NCI-H1694 treated with DMSO at 0.1 percent for 48 hours (cell line): ENCODE measurements at regions not wholly inside any gene's neighbourhood (a gene's known extent, or its start where the extent isn't known, plus 50 kb on each side); places are given as distances from the start of the nearest gene placed in this dataset.
"Not testable (repeated sequence)": the region's sequence is repeated elsewhere in the genome, so short reads cannot be mapped to it uniquely, and the experiment has no call there.

Experiments
- DNase-seq: peaks from one replicate; lab custom pipeline; 2025; lab: John Stamatoyannopoulos, UW

- DNase-seq = no peak
These were observed 385.9 kb upstream of the CHD1 start for GRCh38 chr5:99314721-99315120.

- DNase-seq = no peak
These were observed 379.3 kb upstream of the CHD1 start for GRCh38 chr5:99308131-99308530.

- no peak for DNase-seq
These were observed 376.3 kb upstream of the CHD1 start for GRCh38 chr5:99305045-99305580.

DNA sequence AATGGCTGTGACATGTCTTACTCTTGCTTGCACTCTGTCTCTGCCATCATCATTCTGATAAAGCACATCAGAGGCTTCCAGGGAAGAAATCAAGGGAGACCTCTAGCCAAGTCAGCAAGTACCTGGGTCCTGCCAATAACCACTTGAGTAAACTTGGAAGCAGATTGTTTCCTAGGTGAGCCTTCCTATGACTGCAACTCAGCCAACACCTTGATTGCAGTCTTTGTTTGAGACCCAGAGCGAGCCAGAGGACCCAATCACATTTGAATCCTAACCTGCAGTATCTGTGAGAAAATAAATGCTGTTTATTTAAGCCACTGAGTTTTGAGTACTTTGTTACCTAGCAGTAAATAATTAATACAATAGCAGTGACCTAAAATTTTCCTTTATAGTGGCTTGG lies 356.8 kb upstream of the CHD1 start:
- no peak for DNase-seq

GRCh38 chr5:99275128-99275527 lies 346.3 kb upstream of the CHD1 start:
- DNase-seq = no peak

GRCh38 chr5:99272576-99272975 lies 343.8 kb upstream of the CHD1 start:
- DNase-seq = peak; percentile 16

- no peak for DNase-seq
These were observed 330.0 kb upstream of the CHD1 start for GRCh38 chr5:99258819-99259218.

DNA sequence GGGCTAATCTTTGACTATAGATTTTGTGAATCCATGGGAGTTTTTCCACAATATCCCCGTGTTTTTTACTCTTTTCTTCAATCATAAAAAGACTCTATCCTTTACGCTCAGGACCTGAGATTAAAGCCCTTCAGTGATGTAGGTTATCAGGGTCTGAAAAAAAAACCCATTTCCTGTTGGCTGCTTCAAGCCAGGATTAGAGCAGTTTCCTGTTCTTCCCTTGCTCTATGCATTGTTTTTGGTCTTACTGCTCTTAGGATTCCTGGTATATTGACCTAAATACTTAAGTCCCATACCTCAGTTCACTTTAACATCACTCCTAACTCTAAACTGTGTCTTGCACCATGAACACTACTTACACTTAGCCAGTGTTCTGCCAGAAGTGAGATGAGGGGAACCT lies 319.3 kb upstream of the CHD1 start:
- no peak for DNase-seq

DNA sequence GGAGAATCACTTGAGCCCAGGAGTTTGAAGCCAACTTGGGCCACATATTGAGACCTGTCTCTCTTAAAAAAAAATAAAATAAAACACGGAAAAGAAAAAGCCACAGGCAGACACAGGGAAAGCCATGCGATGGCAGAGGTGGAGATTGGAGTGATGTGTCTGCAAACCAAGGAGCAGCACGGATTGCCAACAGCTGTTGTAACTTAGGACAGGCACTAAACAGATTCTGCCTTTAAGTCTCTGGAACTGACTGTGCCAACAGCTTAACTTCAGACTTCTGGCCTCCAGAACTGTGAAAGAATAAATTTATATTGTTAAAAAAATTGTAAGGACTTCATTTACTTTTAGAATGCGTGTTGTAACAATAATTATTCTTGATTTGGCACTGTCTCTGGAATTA lies 318.5 kb upstream of the CHD1 start:
- DNase-seq = no peak

DNA sequence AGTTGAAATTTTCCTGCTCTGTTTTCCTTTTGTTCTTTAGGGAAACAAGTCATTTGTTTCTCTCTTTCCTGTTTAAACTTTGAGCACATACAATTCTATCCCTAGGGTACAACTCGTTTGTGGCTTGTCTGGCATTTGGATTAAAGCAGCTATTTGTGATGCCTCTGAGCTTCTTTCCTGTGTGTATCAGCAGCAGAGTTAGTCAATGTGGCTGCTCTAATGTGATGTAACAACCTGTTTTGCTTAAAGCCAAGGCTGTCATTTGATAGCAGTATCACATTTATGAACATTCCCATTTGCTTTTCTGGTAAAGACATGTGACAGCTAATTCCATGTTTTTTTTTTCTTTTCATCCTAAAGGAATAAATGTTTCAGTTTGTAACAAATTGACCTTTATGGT lies 314.3 kb upstream of the CHD1 start:
- DNase-seq = no peak

DNA sequence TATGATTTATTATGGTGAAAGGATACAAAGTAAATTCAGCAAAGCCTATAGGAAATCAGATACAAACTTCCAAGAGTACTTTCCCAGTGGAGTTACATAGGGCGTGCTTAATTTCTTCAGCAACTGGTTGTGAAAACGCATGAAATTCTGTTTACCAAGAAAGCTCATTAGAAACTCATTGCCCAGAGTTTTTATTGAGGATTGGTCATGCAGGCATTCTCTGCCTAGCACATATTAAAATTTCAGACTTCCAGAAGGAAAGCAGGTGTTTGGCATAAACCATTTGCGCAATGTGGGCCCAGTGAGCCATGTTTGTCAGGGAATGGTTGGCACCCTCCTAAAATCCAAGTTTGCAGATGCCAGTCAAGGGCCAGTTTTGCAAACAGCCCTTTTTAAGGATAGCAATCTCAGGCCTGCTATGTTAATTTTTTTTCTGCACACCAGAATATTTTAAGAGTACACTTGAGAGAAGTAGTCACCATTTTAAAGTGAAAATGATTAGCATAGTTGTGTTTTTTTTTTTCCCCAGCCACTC lies 311.1 kb upstream of the CHD1 start:
- no peak for DNase-seq

- DNase-seq = no peak
These were observed 262.5 kb upstream of the CHD1 start for GRCh38 chr5:99191206-99191745.

- DNase-seq = no peak
These were observed 258.8 kb upstream of the CHD1 start for GRCh38 chr5:99187611-99188010.

- no peak for DNase-seq
These were observed 250.4 kb upstream of the CHD1 start for GRCh38 chr5:99179206-99179605.

GRCh38 chr5:99177796-99178195 lies 249.0 kb upstream of the CHD1 start:
- DNase-seq = no peak

DNA sequence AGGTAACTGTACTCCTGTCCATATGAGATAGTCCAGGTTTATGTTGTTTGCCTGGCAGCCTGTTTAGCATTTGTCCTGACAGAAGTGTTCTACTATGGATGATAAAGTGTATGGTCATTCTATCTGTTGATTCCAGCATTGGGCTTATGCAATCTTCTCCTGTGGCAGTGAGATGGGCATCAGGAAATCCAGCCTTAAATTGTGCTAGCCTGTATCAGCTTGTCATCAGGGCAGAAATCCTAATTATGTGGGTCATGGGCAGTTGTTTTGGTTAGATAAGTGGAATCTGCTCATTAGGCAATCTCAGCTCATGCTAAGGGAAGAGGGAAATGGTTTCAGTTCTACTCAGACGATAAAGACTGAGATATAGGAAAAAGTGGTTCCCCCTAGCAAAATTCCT lies 247.4 kb upstream of the CHD1 start:
- DNase-seq = no peak

DNA sequence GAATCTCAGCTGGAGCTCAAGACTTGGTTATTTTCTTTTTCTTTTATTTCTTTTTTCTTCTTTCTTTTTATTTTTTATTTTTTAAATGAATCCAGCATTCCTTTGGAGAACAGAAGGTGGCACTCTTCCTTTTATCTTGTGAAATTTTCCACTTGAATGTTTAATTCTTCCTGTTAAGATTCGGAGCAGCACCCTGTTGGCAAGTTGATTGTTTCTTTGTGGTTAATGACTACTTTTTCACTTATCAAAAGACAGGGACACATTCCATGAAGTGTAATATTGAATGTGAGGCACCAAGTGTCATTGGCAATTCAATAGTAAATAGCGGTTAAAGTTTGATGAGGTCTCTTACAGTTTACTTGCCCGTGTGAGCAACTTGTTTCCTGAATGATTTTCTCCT lies 240.5 kb upstream of the CHD1 start:
- DNase-seq = no peak

DNA sequence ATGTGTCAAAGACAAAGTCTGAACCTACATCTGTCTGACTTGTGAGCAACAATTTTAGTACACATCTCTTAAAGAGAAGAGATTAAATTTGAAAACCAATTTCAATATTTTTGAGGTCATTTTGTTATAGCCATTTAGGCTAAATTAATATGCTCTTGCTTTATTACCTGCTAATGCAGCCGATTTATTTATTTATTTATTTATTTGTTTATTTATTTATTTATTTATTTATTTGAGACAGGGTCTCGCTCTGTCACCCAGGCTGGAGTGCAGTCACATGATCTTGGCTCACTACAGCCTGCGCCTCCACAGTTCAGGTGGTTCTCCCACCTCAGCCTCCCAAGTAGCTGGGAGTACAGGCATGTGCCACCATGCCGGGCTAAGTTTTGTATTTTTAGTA lies 232.7 kb upstream of the CHD1 start:
- not testable (repeated sequence) for DNase-seq

DNA sequence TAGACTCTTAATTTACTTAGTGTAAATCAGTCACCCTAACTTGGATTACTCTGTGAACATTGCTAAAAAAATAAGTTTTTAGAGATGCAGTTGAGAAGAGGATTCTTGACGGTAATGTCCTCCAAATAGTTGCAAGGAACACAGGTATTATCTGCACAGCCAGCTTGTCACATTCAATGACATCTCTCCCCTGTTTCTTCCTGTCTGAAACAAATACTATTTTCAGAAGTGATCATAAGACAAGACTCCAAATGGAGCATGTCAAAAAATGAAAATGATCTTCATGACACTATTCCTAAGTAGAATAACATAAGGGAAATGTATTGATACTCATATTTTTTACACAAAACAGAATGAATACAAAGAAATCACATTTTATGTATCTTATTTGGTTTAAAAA lies 227.9 kb upstream of the CHD1 start:
- no peak for DNase-seq

DNA sequence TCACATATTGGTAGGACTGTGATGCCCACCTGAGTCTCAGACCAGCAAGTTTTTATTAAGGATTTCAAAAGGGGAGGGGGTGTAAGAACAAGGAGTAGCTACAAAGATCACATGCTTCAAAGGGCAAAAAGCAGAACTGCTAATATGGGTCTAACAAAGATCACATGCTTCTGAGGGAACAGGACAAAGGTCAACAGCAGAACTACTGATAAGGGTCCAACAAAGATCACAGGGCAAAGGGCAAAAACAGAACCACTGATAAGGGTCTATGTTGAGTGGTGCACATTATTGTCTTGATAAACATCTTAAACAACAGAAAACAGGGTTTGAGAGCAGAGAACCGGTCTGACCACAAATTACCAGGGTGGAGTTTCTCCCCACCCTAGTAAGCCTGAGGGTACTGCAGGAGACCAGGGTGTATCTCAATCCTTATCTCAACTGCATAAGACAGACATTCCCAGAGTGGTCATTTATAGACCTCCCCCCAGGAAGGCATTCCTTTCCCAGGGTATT lies 214.5 kb upstream of the CHD1 start:
- DNase-seq = not testable (repeated sequence)

GRCh38 chr5:99141534-99142128 lies 212.8 kb upstream of the CHD1 start:
- no peak for DNase-seq

- DNase-seq = no peak
These were observed 210.1 kb upstream of the CHD1 start for GRCh38 chr5:99138911-99139310.

DNA sequence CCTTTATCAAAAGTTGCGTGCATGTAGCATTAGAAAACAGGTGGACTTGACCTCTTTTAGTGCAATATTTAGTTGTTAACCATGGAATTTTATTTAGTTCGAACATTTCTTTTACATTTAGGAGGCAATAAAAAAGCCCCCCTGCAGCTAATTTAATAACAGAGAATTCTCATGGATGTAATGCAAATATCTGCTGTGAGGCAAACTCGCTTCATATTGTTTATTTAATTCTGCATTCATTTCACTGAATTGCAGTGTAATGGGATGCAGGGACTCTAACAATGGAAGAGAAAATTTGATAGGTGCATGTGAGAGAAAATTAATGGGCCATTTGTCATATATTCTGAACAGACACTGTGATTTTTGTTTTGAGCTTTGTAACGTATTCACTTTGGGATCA lies 205.1 kb upstream of the CHD1 start:
- no peak for DNase-seq
